Endodermal cell (in vitro differentiated cells): ENCODE measurements at regions not wholly inside any gene's neighbourhood (a gene's known extent, or its start where the extent isn't known, plus 50 kb on each side); places are given as distances from the start of the nearest gene placed in this dataset.
"Not testable (repeated sequence)": the region's sequence is repeated elsewhere in the genome, so short reads cannot be mapped to it uniquely, and the experiment has no call there.

ENCODE experiments used
- DNase-seq: peaks from one replicate; pipeline ENCODE4 v3.0.0-alpha.2; 2017
- H3K27ac ChIP-seq: 2 replicates; pipeline ENCODE4 v1.5.1; 2013; ENCODE audit warnings: mild to moderate bottlenecking, low read depth, low read length, moderate library complexity
- H3K27me3 ChIP-seq: 2 replicates; pipeline ENCODE4 v1.6.1; 2013; ENCODE audit warnings: mild to moderate bottlenecking, low read length, moderate library complexity; ENCODE audit not compliant: insufficient read depth, control insufficient read depth, poor library complexity, severe bottlenecking
- H3K36me3 ChIP-seq: 2 replicates; pipeline ENCODE4 v1.7.0; 2013; ENCODE audit warnings: mild to moderate bottlenecking, low read length, moderate library complexity; ENCODE audit not compliant: control insufficient read depth, insufficient read depth
- H3K4me1 ChIP-seq: one replicate; pipeline ENCODE4 v1.7.0; 2013; ENCODE audit warnings: low read length; ENCODE audit not compliant: control insufficient read depth, insufficient read depth
- H3K4me3 ChIP-seq: 2 replicates; pipeline ENCODE4 v1.5.1; 2013; ENCODE audit warnings: mild to moderate bottlenecking, low read length, moderate library complexity
- H3K9ac ChIP-seq: 2 replicates; pipeline ENCODE4 v1.6.1; 2013; ENCODE audit warnings: mild to moderate bottlenecking, low read length, moderate library complexity; ENCODE audit not compliant: poor library complexity, severe bottlenecking; ENCODE audit errors: extremely low read depth
- H3K9me3 ChIP-seq: 2 replicates; pipeline ENCODE4 v1.6.1; 2013; ENCODE audit warnings: mild to moderate bottlenecking, low read length, moderate library complexity; ENCODE audit not compliant: control insufficient read depth
- H3K27ac Mint-ChIP-seq: 2 replicates; pipeline ENCODE4 v1.8.0; 2020; ENCODE audit warnings: mixed read lengths
- H3K27me3 Mint-ChIP-seq: 2 replicates; pipeline ENCODE4 v1.8.0; 2021; ENCODE audit warnings: mild to moderate bottlenecking, mixed read lengths; ENCODE audit not compliant: insufficient read depth
- H3K36me3 Mint-ChIP-seq: 2 replicates; pipeline ENCODE4 v1.8.0; 2020; ENCODE audit warnings: low read depth, mixed read lengths
- H3K4me1 Mint-ChIP-seq: 2 replicates; pipeline ENCODE4 v1.8.0; 2020; ENCODE audit warnings: mixed read lengths
- H3K4me3 Mint-ChIP-seq: 2 replicates; pipeline ENCODE4 v1.8.0; 2020; ENCODE audit warnings: mild to moderate bottlenecking, moderate library complexity, mixed read lengths
- H3K9me3 Mint-ChIP-seq: 2 replicates; pipeline ENCODE4 v1.8.0; 2020; ENCODE audit warnings: mild to moderate bottlenecking, mixed read lengths
- WGBS, 2 experiments: methylation state at CpG; one replicate each; pipeline versions ENCODE4 v1.1.5 to v1.1.7; 2013; ENCODE audit warnings: missing lambda C conversion rate in 2 of 2, mixed read lengths in 1 of 2; ENCODE audit not compliant: insufficient coverage in 1 of 2, insufficient read length in 1 of 2; 5-methylcytosine and 5-hydroxymethylcytosine counted together
- TF ChIP-seq, protein P1 (sequence below): fragments of 200-600 bp; sonication (generic); conservative IDR thresholded peaks from 2 replicates; pipeline ENCODE4 v1.5.0; 2021; ENCODE audit warnings: antibody characterized with exemption, mild to moderate bottlenecking

- no peak overlapping the region for H3K27ac Mint-ChIP-seq
Measured at GRCh38 chr4:85039526-85039925, 73.0 kb upstream of the WDFY3 start.

DNA sequence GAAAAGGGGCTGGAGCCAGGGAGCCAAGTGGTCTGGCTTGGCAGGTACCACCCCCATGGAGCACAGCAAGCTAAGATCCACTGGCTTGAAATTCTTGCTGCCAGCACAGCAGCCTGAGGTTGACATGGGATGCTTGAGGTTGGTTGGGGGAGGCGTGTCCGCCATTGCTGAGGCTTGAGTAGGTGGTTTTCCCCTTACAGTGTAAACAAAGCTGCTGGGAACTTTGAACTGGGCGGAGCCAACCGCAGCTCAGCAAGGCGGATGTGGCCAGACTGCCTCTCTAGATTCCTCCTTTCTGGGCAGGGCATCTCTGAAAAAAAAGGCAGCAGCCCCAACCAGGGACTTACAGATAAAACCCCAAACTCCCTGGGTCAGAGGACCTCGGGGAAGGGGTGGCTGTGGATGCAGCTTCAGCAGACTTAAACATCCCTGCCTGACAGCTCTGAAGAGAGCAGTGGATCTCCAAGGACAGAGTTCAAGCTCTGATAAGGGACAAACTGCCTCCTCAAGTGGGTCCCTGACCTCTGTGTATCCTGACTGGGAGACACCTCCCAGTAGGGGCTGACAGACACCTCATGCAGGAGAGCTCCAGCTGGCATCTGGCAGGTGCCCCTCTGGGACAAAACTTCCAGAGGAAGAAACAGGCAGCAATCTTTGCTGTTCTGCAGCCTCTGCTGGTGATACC is 77.5 kb upstream of the WDFY3 start:
- peaks cover 13% of the 10 kb centered on the region for H3K27me3 Mint-ChIP-seq
- H3K9me3 ChIP-seq, H3K27ac ChIP-seq, H3K4me1 Mint-ChIP-seq, DNase-seq, H3K9me3 Mint-ChIP-seq, H3K4me3 Mint-ChIP-seq, H3K4me3 ChIP-seq, H3K9ac ChIP-seq, H3K36me3 ChIP-seq, H3K27ac Mint-ChIP-seq, H3K4me1 ChIP-seq, H3K27me3 ChIP-seq, H3K36me3 Mint-ChIP-seq: not testable (repeated sequence)
- WGBS, 2 experiments, result 86 to 96% methylated on average over 3 to 6 of the region's 6 CpGs

More at GRCh38 chr4:85039526-85039925, 73.0 kb upstream of the WDFY3 start:
- Histone ChIP-seq H3K9ac (no peak overlapping the region), H3K27ac (no peak overlapping the region), H3K9me3 (peaks cover 15% of the 10 kb centered on the region), H3K27me3 (no peaks in the 10 kb centered on the region), H3K4me3 (no peak overlapping the region), H3K36me3 (no peaks in the 10 kb centered on the region), H3K4me1 (no peaks in the 10 kb centered on the region)
- Mint-ChIP-seq H3K4me1 (no peaks in the 10 kb centered on the region), H3K27me3 (no peaks in the 10 kb centered on the region), H3K36me3 (no peaks in the 10 kb centered on the region), H3K9me3 (peaks cover 16% of the 10 kb centered on the region), H3K4me3 (no peak overlapping the region)
- WGBS, 2 experiments, result 75 to 85% methylated on average over 1 of the region's 1 CpG
- no peak for DNase-seq
- TF ChIP-seq, protein P1, sequence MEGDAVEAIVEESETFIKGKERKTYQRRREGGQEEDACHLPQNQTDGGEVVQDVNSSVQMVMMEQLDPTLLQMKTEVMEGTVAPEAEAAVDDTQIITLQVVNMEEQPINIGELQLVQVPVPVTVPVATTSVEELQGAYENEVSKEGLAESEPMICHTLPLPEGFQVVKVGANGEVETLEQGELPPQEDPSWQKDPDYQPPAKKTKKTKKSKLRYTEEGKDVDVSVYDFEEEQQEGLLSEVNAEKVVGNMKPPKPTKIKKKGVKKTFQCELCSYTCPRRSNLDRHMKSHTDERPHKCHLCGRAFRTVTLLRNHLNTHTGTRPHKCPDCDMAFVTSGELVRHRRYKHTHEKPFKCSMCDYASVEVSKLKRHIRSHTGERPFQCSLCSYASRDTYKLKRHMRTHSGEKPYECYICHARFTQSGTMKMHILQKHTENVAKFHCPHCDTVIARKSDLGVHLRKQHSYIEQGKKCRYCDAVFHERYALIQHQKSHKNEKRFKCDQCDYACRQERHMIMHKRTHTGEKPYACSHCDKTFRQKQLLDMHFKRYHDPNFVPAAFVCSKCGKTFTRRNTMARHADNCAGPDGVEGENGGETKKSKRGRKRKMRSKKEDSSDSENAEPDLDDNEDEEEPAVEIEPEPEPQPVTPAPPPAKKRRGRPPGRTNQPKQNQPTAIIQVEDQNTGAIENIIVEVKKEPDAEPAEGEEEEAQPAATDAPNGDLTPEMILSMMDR, result no peak

DNA sequence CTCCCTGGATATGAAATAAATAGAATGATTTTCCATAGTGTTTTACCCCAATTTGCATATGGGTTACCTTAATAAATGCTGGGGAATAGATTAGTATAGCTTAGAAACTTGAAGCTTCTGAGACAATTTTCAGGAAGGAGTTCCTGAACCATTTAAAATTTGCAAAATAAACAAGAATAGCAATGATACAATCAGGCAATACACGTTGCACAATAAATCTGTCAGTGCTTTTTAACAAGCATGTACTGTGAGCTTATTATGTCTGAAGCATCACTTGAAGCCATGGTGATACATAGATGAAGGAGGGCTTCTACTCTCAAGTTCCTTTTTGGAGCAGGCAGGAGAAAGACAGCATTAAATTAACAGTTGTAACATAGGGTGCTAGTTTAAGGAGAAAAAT is 84.2 kb upstream of the WDFY3 start:
- WGBS, 2 experiments, result 83 to 89% methylated on average over 1 of the region's 1 CpG
- peaks cover 2% of the 10 kb centered on the region for H3K9me3 Mint-ChIP-seq

More for the DNA sequence above, 84.2 kb upstream of the WDFY3 start:
- Histone ChIP-seq H3K27me3 (no peaks in the 10 kb centered on the region), H3K4me3 (no peak overlapping the region), H3K27ac (no peak overlapping the region), H3K36me3 (no peaks in the 10 kb centered on the region), H3K9me3 (peaks cover 12% of the 10 kb centered on the region), H3K9ac (no peak overlapping the region), H3K4me1 (no peaks in the 10 kb centered on the region)
- no peak overlapping the region for H3K4me3 Mint-ChIP-seq
- peaks cover 7% of the 10 kb centered on the region for H3K4me1 Mint-ChIP-seq
- H3K27me3 Mint-ChIP-seq, result peaks cover 33% of the 10 kb centered on the region
- no peak for DNase-seq
- TF ChIP-seq, protein P1, result no peak
- H3K36me3 Mint-ChIP-seq, result no peaks in the 10 kb centered on the region
- H3K27ac Mint-ChIP-seq, result no peak overlapping the region
